Activated CD4-positive, CD25-positive, alpha-beta regulatory T cell treated with anti-CD3 and anti-CD28 coated beads, Interleukin-2, amount 50 U/mL, for 24 hours (primary cell): ENCODE measurements at regions not wholly inside any gene's neighbourhood (a gene's known extent, or its start where the extent isn't known, plus 50 kb on each side); places are given as distances from the start of the nearest gene placed in this dataset.

Source experiments
- ATAC-seq, 2 donors: fragments of 150-1000 bp; cut with Tn5 transposase; one replicate each; pipeline ENCODE4 v1.10.0; 2021; ENCODE audit warnings: mild to moderate bottlenecking in 1 of 2, moderate library complexity in 1 of 2

DNA sequence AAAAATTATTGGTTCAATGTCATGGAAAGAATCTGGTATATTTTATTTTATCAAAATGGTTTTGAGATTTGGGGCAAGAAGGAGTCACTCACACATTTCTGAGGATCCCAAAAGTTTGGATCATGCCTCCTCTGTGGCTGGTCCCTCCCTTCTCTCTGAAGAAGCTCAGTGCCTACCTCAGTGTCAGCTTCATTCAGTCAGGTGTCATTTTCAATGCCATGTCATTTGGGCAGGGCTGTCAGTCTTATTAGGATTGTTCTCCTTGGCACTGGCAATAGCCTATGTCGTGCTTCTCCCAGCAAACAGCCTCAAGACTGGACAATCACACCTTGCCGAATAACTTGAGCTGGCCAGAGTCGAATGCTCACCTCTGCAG lies 264.5 kb upstream of the CAMK1G start:
- ATAC-seq, result no peak

- no peak for ATAC-seq
These were observed 264.0 kb upstream of the CAMK1G start for GRCh38 chr1:209319549-209319948.

GRCh38 chr1:209323743-209324142 lies 259.8 kb upstream of the CAMK1G start:
- no peak for ATAC-seq

DNA sequence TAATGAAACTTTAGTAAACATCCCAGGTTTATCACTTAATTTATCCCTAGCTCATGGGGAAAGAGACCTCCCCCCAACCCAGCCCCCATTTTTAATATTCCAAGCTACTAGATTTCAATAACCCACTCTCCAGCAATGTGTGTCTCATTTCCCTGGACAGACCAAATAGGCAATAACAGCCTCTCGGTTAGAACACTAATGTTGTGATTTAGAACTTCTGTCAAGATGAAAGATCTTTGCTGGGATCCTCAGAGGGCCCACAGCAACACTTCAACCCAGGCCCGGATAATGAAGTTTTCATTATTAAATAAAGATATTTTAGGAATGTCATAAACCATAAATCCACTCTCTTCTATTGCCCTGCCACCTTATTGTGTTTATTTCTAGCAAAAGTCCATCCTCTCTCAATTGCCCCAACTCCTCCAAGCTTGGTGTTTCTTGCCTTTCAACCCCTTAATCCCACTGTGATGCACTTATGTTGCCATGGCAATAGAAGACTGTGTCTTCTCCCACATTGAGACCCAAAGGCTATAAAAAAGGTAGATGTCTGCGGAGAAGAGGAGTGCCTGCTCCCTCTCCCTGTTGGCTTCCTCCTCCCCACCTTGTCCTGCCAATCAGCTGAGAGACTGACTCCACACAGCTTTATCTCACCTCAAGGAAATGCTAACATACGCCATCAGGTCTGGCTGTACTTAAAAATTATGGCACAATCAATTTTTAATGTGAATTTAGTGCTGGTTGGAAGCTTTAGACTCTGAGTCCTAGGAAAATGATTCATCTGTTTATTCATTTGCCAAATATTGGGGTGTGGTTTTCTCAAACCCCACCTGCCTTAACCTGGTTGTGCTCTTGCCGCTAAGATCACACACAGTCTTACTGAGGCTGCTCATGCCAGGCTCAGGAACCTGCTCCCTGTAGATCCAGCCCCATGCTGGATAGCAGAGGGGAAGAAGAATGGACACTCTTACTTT lies 258.3 kb upstream of the CAMK1G start:
- no peak for ATAC-seq

- no peak for ATAC-seq
These were observed 257.4 kb upstream of the CAMK1G start for GRCh38 chr1:209326076-209326475.

- ATAC-seq, result no peak
These were observed 256.7 kb upstream of the CAMK1G start for GRCh38 chr1:209326831-209327230.

- ATAC-seq, result no peak
These were observed 255.3 kb upstream of the CAMK1G start for GRCh38 chr1:209328196-209328595.

- no peak for ATAC-seq
These were observed 248.3 kb upstream of the CAMK1G start for GRCh38 chr1:209335178-209335577.

DNA sequence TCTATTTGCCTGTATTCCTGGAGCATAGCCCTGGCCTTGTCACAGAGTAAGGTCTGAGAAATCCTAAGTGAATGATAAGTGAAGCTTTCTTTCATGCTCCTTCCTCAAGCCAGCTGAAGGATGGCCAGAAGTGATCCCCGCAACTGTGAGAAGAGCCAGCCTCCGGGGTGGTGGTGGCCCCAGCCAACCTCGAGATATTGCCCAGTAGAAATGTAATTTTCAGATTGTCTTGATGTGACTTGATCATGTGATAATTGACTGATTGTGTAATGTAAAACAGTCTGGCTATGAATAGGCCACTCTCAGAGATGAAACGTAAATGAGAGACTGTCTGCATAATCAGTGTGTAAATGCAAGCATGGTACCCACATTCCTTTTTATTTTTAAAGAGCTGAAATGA lies 242.4 kb upstream of the CAMK1G start:
- ATAC-seq, result no peak

DNA sequence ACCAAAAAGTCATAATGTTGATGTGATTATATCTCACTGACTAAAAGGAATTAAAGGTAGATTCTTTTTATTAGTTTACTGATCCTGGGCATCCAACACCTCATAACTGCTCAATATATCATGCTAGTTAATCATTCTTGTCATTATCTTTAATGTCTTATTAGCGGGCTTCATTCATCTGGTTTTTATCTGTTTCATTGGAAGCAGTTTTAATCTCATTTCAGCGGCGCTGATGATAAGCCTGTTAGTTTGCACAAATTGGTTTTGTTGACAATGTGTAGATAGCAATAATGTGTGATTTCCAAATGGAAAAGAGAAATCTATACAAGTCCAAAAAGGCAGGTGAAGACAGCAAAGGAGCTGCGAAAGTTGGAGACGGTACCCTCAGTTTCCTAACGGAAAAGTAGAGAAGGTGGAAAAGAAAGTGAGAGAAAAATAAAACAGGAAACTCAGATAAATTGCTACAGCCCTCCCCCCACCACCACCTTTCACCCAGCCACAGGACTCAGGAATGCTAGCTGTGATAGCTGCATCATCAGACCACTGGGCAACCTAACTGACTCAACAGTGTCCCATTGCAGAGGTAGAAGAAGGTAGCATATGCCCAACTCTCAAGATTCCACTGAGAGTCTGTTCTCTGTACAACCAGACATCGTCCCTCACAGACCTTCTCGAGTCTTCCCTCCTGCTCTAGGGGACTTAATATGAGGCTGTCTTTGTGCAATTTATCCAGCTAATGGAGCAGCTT lies 241.7 kb upstream of the CAMK1G start:
- ATAC-seq, result no peak

DNA sequence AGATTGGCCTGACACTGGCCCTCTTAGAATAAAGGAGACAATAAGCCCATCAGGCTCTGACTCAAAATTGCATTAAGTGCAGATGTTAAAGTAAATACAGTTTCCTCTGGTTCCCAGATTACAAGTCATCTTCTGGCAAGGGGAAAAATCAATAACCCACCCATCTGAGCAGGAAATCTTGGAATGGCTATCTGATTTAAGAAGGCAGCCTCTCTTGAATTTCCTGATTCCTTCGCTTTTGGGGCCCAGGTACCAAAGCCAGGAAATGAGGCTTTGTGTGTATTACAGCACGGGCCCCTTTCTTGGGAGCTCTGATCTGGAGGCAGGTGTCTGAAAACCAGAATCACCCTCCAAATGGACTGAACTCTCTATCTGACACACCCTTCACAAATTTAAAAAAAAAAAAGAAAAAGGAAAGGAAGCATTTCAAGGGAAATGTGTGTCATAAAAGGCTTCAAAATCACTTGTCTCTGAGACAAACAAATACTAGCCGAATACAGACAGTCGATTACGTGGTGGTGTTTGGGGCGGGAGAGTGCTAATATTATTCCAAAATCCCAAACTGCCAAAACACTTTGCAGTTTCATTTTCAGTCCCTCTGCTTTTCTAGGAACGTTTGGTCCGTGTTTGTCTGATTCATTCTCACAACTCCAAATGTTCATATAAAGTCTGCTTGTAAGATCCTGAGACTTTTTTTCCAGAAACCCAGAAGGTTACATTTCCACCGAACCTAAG lies 240.9 kb upstream of the CAMK1G start:
- ATAC-seq, result no peak

- no peak for ATAC-seq
These were observed 240.0 kb upstream of the CAMK1G start for GRCh38 chr1:209343511-209343910.

GRCh38 chr1:209344156-209344555 lies 239.4 kb upstream of the CAMK1G start:
- ATAC-seq, result no peak

DNA sequence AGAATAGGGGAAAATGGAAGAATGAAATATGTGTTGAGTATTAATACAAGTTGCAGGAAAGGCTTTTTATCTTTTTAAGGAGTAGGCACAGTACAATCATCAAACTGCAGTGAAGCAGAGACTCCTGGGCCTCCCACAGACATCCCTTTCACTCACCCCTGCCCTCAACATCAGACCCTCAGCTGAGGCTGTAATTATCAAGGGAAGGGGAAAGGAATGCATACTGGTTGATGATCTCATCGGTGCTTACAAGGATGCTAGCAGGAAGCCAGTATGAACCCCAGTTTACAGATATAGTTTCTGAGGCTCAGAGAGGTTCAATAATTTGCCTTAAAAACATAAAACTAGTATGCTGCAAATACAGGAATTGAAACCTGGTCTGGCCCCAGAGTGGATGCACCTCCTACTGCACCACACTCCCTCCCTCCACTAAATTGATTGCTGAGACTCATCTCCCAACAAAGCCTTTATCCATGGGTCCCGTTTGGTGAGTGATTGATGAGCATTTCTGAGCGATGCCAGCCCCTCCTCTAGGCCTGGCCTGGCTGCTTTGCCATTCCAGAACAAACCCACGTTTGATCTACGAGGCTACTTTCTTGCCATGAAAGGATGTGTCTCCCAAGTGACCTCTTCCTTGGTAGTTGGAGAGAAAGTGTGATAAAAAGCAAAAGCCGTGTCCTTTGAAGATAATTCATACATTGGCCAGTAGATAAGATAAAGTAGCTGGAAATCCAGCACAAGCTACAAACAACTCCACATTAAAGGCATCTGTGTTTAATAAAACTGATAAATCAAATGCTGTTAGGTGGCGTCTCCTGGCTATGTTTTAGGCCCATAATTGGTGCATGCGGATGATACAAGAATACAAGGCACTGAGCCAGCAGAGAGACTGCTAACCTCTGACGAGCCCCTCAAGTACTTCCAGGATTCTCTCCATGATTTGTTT lies 233.9 kb upstream of the CAMK1G start:
- no peak for ATAC-seq

GRCh38 chr1:209353053-209353452 lies 230.5 kb upstream of the CAMK1G start:
- no peak for ATAC-seq

DNA sequence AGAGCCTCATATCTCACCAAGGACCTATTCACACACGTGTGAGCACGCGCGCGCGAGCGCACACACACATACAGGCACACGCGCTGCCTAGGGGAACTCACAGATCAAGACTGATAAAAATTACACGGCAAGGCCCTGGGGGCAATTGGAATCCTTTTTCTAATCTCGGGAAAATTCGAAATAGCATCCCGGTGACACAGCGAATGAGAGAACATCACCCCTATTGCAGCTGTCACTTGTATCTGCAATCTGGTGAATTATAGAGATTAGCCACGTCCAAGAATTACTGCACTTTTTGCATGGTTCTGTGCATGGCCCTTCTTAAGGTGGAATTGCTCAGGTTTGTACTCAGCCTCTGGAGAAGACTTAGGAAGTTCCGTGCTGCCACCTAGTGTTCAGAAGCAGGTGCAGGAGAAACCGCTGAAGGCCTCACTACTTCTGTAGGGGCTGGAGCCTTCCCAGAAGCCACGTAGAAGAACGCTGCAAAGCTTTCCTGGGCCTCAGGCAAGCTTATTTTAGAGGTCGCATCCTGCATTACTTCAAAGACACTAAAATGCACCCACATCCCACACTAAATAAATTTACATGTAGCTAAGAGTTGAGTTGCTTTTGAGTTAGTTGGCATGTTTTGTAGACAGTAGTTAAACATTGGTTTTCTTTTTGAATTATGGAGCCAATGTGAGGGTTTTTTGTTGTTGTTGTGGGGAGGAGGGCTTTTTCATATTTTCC lies 229.2 kb upstream of the CAMK1G start:
- ATAC-seq, result peak in 1 of 2 donors; percentile 43

GRCh38 chr1:209354840-209355165 lies 228.7 kb upstream of the CAMK1G start:
- no peak for ATAC-seq

GRCh38 chr1:209355415-209355814 lies 228.1 kb upstream of the CAMK1G start:
- ATAC-seq, result no peak

DNA sequence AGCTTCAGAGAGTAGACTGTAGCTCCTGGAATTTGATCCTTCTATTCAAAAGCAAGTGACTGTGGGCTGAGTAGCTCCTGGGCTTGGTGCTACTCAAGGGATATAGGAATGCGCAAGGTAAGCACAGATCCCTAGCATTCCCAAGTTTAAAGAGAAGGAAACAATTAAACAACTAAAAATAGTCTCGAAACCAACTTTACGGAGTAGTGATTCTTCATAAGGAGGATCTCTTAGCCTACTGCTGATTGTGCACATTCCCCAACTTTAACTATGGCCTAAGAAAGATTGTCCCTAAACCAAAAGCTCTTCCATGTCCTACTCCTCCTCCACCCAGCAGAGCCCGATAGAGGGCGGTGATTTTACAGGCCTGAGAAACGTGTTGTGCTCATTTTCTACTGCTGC lies 226.5 kb upstream of the CAMK1G start:
- ATAC-seq, result no peak

GRCh38 chr1:209363112-209363511 lies 220.4 kb upstream of the CAMK1G start:
- ATAC-seq, result no peak

DNA sequence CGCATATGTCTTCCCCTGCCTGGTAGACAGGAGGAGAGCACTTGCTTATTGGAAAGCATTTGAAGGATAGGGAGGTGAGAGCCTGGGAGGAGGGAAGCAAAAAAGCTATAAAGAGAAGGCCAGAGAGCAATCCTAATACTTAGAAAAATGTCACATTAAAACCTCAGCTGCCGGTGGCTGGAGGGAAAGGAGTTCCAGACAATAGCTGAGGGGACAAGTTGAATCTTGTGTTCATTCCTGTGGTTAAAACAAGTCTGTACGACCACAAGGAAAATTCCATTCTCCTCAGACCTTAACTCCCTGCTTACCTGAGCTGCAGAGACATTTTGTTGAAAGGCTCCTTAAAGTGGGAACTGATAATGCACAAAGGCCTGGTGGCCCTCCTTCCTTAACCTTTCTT lies 218.8 kb upstream of the CAMK1G start:
- ATAC-seq, result no peak
